HG03139 (cell line): ENCODE measurements at regions not wholly inside any gene's neighbourhood (a gene's known extent, or its start where the extent isn't known, plus 50 kb on each side); places are given as distances from the start of the nearest gene placed in this dataset.

Experiments
- ATAC-seq: cut with Tn5 transposase; IDR thresholded peaks from one replicate; pipeline ENCODE4 v1.9.1; 2021; ENCODE audit not compliant: unreplicated experiment

- ATAC-seq = no peak
Measured at GRCh38 chr4:147401221-147401620, 79.7 kb upstream of the EDNRA start.

GRCh38 chr4:147407261-147408045 is 73.4 kb upstream of the EDNRA start:
- no peak for ATAC-seq

DNA sequence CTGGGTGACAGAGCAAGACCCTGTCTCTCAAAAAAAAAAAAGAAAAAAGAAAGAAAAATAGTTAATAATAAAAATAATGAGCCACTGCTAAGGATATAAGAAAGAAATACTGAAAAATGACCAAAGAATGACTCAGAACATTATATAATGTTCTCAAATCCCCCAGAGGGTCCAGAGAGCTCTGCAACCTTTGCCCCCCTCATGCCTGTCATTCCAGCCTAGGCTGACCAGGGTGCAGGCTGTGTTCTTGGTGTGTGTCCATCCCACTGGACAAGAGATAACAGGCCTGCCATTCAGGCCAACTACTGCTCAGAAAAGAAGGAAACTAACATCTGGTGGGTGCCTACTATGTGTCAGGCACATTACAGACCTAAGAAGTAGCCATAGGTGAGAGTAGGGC is 72.7 kb upstream of the EDNRA start:
- ATAC-seq = no peak

GRCh38 chr4:147409350-147409749 is 71.5 kb upstream of the EDNRA start:
- ATAC-seq = no peak

- no peak for ATAC-seq
Measured at GRCh38 chr4:147418226-147418625, 62.7 kb upstream of the EDNRA start.

DNA sequence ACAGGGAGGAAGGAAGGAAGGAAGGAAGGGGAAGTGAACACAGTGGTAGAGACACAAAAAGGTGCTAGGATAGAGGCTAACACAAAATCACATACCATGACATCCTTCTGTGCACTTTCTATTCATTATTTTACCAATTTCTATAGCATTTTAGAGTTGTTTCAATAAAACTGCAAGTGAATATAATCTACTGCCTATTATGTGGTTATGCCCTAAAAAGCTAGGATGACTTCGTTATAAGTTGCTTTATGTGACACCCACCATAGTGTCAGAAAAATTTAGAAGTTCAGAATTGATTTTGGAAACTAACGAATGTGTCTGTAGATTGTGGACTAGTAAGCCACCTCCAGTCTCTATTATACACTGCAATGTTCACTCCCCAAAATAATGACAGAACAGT is 59.4 kb upstream of the EDNRA start:
- no peak for ATAC-seq

GRCh38 chr4:147423229-147423628 is 57.7 kb upstream of the EDNRA start:
- ATAC-seq = no peak

DNA sequence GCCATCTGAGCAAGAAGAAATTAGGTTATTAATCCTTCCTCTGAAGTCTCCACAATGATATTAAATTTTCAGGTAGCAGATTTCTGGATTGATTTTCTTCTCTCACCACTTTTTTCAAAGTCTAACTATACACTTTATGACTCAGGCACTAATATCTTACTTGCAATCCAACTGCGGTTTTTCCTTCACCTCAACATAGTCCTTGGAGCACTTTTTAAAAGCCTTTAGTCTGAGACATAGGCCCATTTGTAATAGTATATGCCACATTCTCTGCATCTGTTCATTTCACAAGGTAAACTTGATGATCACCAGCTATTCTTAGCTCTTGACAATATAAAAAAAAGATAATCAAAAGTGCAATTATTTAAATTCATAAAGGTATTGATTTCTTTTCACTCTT is 55.9 kb upstream of the EDNRA start:
- ATAC-seq = no peak

- ATAC-seq = no peak
Measured at GRCh38 chr4:147428583-147428982, 52.3 kb upstream of the EDNRA start.

DNA sequence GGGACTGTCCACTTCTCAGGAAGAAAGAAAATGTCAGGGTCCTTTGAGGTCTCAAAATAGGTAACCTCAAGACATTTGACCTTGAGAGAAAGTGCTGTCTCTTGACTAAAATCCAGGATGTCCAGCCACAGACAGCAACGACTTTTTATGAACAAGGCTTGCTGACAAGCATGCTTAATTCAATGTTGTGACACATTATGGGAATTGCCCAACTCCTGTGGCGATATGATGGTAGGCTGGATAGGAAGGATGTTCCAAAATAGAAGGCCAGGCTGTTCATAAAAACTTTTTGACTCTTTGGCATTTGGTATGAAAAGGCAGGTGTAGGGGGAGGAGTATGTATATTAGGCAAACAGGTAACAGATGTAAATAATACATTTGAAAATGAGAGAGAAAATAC is 50.8 kb upstream of the EDNRA start:
- ATAC-seq = no peak
